Uterus (tissue), 2 donors: ENCODE measurements at regions not wholly inside any gene's neighbourhood (a gene's known extent, or its start where the extent isn't known, plus 50 kb on each side); places are given as distances from the start of the nearest gene placed in this dataset.

ENCODE experiments used
- POLR2A ChIP-seq, 2 donors: fragments of 450-650 bp; IDR thresholded peaks; one replicate each; pipeline ENCODE4 v1.6.1; 2016; ENCODE audit warnings: antibody characterized with exemption in 2 of 2, mild to moderate bottlenecking in 1 of 2, moderate library complexity in 1 of 2
- TF ChIP-seq, protein P1 (sequence below), 4 experiments: fragments of 200-600 bp in 2 of 4; fragments of 450-650 bp in 2 of 4; sonication (generic) in 2 of 4; IDR thresholded peaks; one replicate each; pipeline ENCODE4 v1.5.1; 2016 to 2019; ENCODE audit warnings: antibody characterized with exemption in 4 of 4, mild to moderate bottlenecking in 2 of 4, moderate library complexity in 1 of 4

DNA sequence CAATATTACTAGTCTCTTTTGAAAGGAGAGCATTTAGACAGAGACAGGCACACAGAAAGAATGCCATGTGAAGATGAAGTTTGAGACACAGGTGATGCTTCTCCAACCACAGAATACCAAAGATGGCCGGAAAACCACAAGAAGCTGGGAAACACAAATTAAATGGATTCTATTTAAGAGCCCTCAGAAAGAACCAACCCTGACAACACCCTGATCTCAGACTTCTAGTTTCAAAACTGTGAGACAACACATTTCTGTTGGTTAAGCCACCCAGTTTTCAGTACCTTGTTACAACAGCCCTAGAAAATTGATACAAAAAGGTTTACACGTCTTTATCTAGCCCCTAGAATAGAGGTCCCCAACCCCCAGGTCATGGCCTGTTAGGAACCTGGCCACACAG lies 79.8 kb upstream of the CCNG1 start:
- TF ChIP-seq, protein P1, sequence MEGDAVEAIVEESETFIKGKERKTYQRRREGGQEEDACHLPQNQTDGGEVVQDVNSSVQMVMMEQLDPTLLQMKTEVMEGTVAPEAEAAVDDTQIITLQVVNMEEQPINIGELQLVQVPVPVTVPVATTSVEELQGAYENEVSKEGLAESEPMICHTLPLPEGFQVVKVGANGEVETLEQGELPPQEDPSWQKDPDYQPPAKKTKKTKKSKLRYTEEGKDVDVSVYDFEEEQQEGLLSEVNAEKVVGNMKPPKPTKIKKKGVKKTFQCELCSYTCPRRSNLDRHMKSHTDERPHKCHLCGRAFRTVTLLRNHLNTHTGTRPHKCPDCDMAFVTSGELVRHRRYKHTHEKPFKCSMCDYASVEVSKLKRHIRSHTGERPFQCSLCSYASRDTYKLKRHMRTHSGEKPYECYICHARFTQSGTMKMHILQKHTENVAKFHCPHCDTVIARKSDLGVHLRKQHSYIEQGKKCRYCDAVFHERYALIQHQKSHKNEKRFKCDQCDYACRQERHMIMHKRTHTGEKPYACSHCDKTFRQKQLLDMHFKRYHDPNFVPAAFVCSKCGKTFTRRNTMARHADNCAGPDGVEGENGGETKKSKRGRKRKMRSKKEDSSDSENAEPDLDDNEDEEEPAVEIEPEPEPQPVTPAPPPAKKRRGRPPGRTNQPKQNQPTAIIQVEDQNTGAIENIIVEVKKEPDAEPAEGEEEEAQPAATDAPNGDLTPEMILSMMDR (IDR thresholded peaks at IDR 0.05): no peak
- TF ChIP-seq POLR2A (IDR thresholded peaks at IDR 0.05): no peak
